Smooth muscle cell (in vitro differentiated cells): ENCODE measurements at regions not wholly inside any gene's neighbourhood (a gene's known extent, or its start where the extent isn't known, plus 50 kb on each side); places are given as distances from the start of the nearest gene placed in this dataset.

Experiments
- DNase-seq: peaks from one replicate; lab custom pipeline; 2025; ENCODE audit not compliant: unreplicated experiment; lab: John Stamatoyannopoulos, UW
- H2AFZ ChIP-seq: fragments of 200-600 bp; sonication (generic); 2 replicates; pipeline ENCODE4 v1.6.0; 2016; ENCODE audit warnings: antibody characterized with exemption, low read depth, mild to moderate bottlenecking
- H3F3A ChIP-seq: fragments of 200-600 bp; sonication (generic); 2 replicates; pipeline ENCODE4 v1.6.0; 2017; ENCODE audit warnings: antibody characterized with exemption, low read depth
- H3K27ac ChIP-seq: fragments of 200-600 bp; sonication (generic); 2 replicates; pipeline ENCODE4 v1.5.1; 2016; ENCODE audit warnings: low read depth, mild to moderate bottlenecking
- H3K27me3 ChIP-seq: fragments of 200-600 bp; sonication (generic); 2 replicates; pipeline ENCODE4 v1.6.1; 2016; ENCODE audit warnings: low read depth, mild to moderate bottlenecking
- H3K36me3 ChIP-seq: fragments of 200-600 bp; sonication (generic); 2 replicates; pipeline ENCODE4 v1.5.1; 2016; ENCODE audit warnings: low read depth
- H3K4me1 ChIP-seq: fragments of 200-600 bp; sonication (generic); 2 replicates; pipeline ENCODE4 v1.5.1; 2016; ENCODE audit warnings: low read depth
- H3K4me2 ChIP-seq: fragments of 200-600 bp; sonication (generic); 2 replicates; pipeline ENCODE4 v1.6.0; 2016; ENCODE audit warnings: mild to moderate bottlenecking
- H3K4me3 ChIP-seq: fragments of 200-600 bp; sonication (generic); 2 replicates; pipeline ENCODE4 v1.5.1; 2016; ENCODE audit warnings: mild to moderate bottlenecking
- H3K79me2 ChIP-seq: fragments of 200-600 bp; sonication (generic); 2 replicates; pipeline ENCODE4 v1.6.0; 2016; ENCODE audit warnings: low read depth, mild to moderate bottlenecking
- H3K9ac ChIP-seq: fragments of 200-600 bp; sonication (generic); 2 replicates; pipeline ENCODE4 v1.6.0; 2016; ENCODE audit warnings: low read depth
- H3K9me3 ChIP-seq: fragments of 200-600 bp; sonication (generic); replicated peaks from 2 replicates; pipeline ENCODE4 v1.5.1; 2016; ENCODE audit warnings: low read depth
- H4K20me1 ChIP-seq: fragments of 200-600 bp; sonication (generic); 2 replicates; pipeline ENCODE4 v1.6.0; 2016; ENCODE audit warnings: low read depth
- CTCF ChIP-seq: fragments of 200-600 bp; sonication (generic); IDR thresholded peaks from 2 replicates; pipeline ENCODE4 v1.5.1; 2017; ENCODE audit warnings: borderline replicate concordance, mild to moderate bottlenecking, antibody characterized with exemption; ENCODE audit not compliant: insufficient read depth, poor library complexity, severe bottlenecking
- WGBS: methylation state at CpG from one replicate; pipeline ENCODE4 v1.1.7; 2016; ENCODE audit warnings: low lambda C conversion rate; 5-methylcytosine and 5-hydroxymethylcytosine counted together

- Histone ChIP-seq H3K79me2 (no peaks in the 10 kb centered on the region), H2AFZ (no peak overlapping the region), H4K20me1 (no peaks in the 10 kb centered on the region), H3K4me1 (peaks cover 14% of the 10 kb centered on the region), H3K4me2 (no peak overlapping the region), H3F3A (no peaks in the 10 kb centered on the region), H3K27me3 (no peaks in the 10 kb centered on the region), H3K27ac (no peak overlapping the region), H3K9me3 (no peaks in the 10 kb centered on the region), H3K36me3 (no peaks in the 10 kb centered on the region), H3K9ac (no peak overlapping the region), H3K4me3 (no peak overlapping the region)
- no peak for DNase-seq
- 88% methylated on average over 8 of the region's 8 CpGs for WGBS
- TF ChIP-seq CTCF: no peak
These were observed 115.1 kb upstream of the TNFAIP3 start for GRCh38 chr6:137751768-137752560.

GRCh38 chr6:137754366-137754765, 112.7 kb upstream of the TNFAIP3 start:
- TF ChIP-seq CTCF: no peak
- H4K20me1 ChIP-seq: no peaks in the 10 kb centered on the region
- H3K4me1 ChIP-seq: peaks cover 9% of the 10 kb centered on the region
- H3K79me2 ChIP-seq: no peaks in the 10 kb centered on the region
- H3K4me2 ChIP-seq: no peak overlapping the region
- H2AFZ ChIP-seq: no peak overlapping the region
- no peaks in the 10 kb centered on the region for H3K36me3 ChIP-seq
- H3K4me3 ChIP-seq: no peak overlapping the region
- 75% methylated on average over 3 of the region's 3 CpGs for WGBS
- no peaks in the 10 kb centered on the region for H3K9me3 ChIP-seq
- no peaks in the 10 kb centered on the region for H3K27me3 ChIP-seq
- no peak overlapping the region for H3K27ac ChIP-seq
- no peaks in the 10 kb centered on the region for H3F3A ChIP-seq
- no peak overlapping the region for H3K9ac ChIP-seq
- no peak for DNase-seq

GRCh38 chr6:137754866-137755265, 112.2 kb upstream of the TNFAIP3 start:
- no peak for DNase-seq
- no peaks in the 10 kb centered on the region for H4K20me1 ChIP-seq
- no peak for TF ChIP-seq CTCF
- H3K79me2 ChIP-seq: no peaks in the 10 kb centered on the region
- no peak overlapping the region for H3K27ac ChIP-seq
- peaks cover 4% of the 10 kb centered on the region for H3K4me1 ChIP-seq
- H3K4me3 ChIP-seq: no peak overlapping the region
- H3K9me3 ChIP-seq: no peaks in the 10 kb centered on the region
- H3K4me2 ChIP-seq: no peak overlapping the region
- no peaks in the 10 kb centered on the region for H3K27me3 ChIP-seq
- H3K9ac ChIP-seq: no peak overlapping the region
- H3K36me3 ChIP-seq: no peaks in the 10 kb centered on the region
- H3F3A ChIP-seq: no peaks in the 10 kb centered on the region
- no peak overlapping the region for H2AFZ ChIP-seq

- Histone ChIP-seq H3K36me3 (no peaks in the 10 kb centered on the region), H3F3A (no peaks in the 10 kb centered on the region), H3K27ac (no peak overlapping the region), H3K79me2 (no peaks in the 10 kb centered on the region), H3K27me3 (no peaks in the 10 kb centered on the region), H3K4me2 (no peak overlapping the region), H4K20me1 (no peaks in the 10 kb centered on the region), H3K4me3 (no peak overlapping the region), H2AFZ (no peak overlapping the region), H3K9me3 (no peaks in the 10 kb centered on the region), H3K4me1 (peaks cover under 1% of the 10 kb centered on the region), H3K9ac (no peak overlapping the region)
- TF ChIP-seq CTCF: no peak
- 90% methylated on average over 2 of the region's 2 CpGs for WGBS
- no peak for DNase-seq
These were observed 111.8 kb upstream of the TNFAIP3 start for GRCh38 chr6:137755284-137755683.
